GM06990 (cell line): ENCODE measurements at regions not wholly inside any gene's neighbourhood (a gene's known extent, or its start where the extent isn't known, plus 50 kb on each side); places are given as distances from the start of the nearest gene placed in this dataset.

ENCODE experiments used
- DNase-seq: peaks from one replicate; pipeline ENCODE4 v3.0.0-alpha.2; 2011; ENCODE audit not compliant: insufficient read length; ENCODE audit errors: extremely low read depth
- H3K27me3 ChIP-seq: replicated peaks from 2 replicates; pipeline ENCODE4 v1.6.0; 2011; ENCODE audit warnings: low read length; ENCODE audit not compliant: control insufficient read depth, insufficient read depth
- H3K36me3 ChIP-seq: 2 replicates; pipeline ENCODE4 v1.5.1; 2011; ENCODE audit warnings: low read length; ENCODE audit not compliant: control insufficient read depth, insufficient read depth
- H3K4me3 ChIP-seq: replicated peaks from 2 replicates; pipeline ENCODE4 v1.5.1; 2011; ENCODE audit warnings: low read depth, mild to moderate bottlenecking, control low read depth, low read length
- CTCF ChIP-seq: IDR thresholded peaks from 2 replicates; pipeline ENCODE4 v1.5.1; 2011; ENCODE audit warnings: low read length, control low read depth, mild to moderate bottlenecking, inconsistent platforms; ENCODE audit not compliant: insufficient read depth, poor library complexity, severe bottlenecking

DNA sequence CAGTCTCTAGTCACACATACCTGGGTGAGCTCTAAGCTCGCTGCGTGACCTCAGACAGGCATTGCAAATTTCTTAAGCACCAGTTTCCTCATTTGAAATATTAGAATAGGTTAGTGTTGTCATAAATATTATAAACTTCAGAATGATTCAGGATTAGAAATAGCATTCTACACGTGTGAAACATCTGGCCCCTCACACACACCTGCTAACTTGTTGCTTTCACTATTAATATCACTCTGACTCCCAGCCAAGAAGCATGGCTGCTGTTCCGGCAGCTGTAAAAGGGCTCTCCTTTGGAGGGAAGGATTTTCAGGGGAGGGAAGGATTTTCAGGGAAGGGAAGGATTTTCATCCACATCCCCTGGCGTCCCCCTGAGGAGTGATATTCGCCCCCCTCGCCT, 161.3 kb upstream of the GPR12 start:
- no peaks in the 10 kb centered on the region for H3K36me3 ChIP-seq
- no peaks in the 10 kb centered on the region; the same call in 1 of the 2 replicates for H3K27me3 ChIP-seq
- H3K4me3 ChIP-seq, result no peak overlapping the region
- no peak for DNase-seq
- TF ChIP-seq CTCF, result no peak

DNA sequence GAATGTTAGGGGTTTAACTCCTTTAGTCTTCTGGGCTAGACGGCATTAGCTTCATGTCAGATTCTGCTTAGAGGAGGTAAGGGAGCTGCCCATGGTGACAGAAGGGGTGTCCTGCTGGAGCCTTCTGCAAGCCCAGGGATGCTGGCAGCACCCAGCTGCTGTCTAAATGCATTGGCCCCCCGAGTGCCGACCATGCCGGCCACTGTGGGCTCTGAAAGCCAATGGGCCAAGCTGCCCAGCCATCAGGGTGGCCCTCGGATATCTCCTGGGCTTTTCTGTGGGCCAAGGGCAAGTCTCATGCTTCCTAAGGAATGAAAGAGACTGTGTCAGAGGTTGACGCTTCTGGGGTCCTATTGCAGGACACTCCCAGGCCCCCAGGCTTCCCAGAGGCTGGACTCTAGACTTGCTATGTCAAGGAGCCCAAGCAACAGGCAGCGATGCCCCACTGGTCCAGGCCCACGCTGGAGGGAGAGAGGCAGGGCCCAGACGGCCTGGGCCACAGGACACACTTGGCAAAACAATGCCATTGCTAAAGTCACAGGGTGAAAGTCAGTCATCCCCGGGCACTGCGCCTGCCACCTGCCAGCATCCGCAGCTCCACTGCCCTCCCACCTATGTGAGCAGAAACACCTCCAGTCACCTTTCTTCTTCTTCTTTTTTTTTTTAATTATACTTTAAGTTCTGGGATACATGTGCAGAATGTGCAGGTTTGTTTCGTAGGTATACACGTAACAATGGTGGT, 160.2 kb upstream of the GPR12 start:
- no peak for DNase-seq
- TF ChIP-seq CTCF, result no peak
- Histone ChIP-seq H3K36me3 (no peaks in the 10 kb centered on the region), H3K4me3 (no peak overlapping the region), H3K27me3 (no peaks in the 10 kb centered on the region)

GRCh38 chr13:26919732-26920131, 159.1 kb upstream of the GPR12 start:
- H3K4me3 ChIP-seq, result no peak overlapping the region
- no peaks in the 10 kb centered on the region for H3K36me3 ChIP-seq
- H3K27me3 ChIP-seq, result no peaks in the 10 kb centered on the region
- no peak for DNase-seq
- no peak for TF ChIP-seq CTCF

- DNase-seq, result no peak
- TF ChIP-seq CTCF, result no peak
- no peaks in the 10 kb centered on the region for H3K27me3 ChIP-seq
Observed at GRCh38 chr13:26919311-26919710, 158.7 kb upstream of the GPR12 start.

GRCh38 chr13:26914624-26915023, 154.0 kb upstream of the GPR12 start:
- DNase-seq, result no peak
- Histone ChIP-seq H3K4me3 (no peak overlapping the region), H3K36me3 (no peaks in the 10 kb centered on the region), H3K27me3 (peaks cover 4% of the 10 kb centered on the region)
- TF ChIP-seq CTCF, result no peak

More at GRCh38 chr13:26919311-26919710, 158.7 kb upstream of the GPR12 start:
- no peak overlapping the region for H3K4me3 ChIP-seq
- no peaks in the 10 kb centered on the region for H3K36me3 ChIP-seq
